ENCODE measurements at regions not wholly inside any gene's neighbourhood (a gene's known extent, or its start where the extent isn't known, plus 50 kb on each side); places are given as distances from the start of the nearest gene placed in this dataset.

DNA sequence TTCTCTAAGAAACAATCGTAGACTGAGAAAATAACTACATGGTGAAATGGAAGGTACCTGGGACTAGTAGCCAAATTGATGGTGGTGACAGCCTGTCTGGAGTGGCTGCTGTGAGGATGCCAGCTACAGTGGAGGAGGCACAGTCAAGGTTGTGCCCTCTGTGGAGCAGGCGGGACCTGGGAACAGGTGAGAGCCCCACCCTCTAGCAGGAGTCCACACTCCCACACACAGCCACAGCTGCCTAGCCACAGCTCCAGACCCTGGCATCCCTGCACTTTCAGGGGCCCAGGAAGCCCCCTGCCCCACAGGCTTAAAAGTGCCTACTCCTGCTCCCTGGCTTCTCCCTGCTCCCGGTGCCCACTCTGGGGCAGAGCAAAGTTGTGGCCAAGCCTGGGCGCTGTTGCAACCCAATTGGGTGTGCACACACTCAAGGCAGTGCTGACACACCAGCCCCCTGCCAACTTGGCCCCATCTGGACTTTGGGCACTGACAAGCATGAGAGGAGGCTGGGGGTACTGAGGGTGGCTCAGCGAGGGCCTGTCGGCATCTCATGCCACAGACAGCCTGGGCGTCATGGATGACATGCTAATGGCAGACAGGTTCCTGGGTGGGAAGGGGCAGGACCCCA lies 548.7 kb downstream of the TBC1D32 start:
- intact Hi-C loops (cut with micrococcal nuclease; ENCODE audit: unreplicated experiment): no loop called here
- CTCF ChIA-PET: no interaction called here
- Mint-ChIP-seq H3K27ac (ENCODE audit: unreplicated experiment) (no peak overlapping the region), H3K27me3 (ENCODE audit: unreplicated experiment) (no peaks in the 10 kb centered on the region), H3K9me3 (ENCODE audit: low read depth, unreplicated experiment) (peaks cover 2% of the 10 kb centered on the region), H3K4me3 (ENCODE audit: low read depth, unreplicated experiment) (no peak overlapping the region), H3K4me1 (ENCODE audit: low read depth, unreplicated experiment) (no peaks in the 10 kb centered on the region), H3K36me3 (ENCODE audit: insufficient read depth, unreplicated experiment) (no peaks in the 10 kb centered on the region)
- BruUV-seq (replicated peaks): no TSS peak
- TF ChIP-seq, protein P1, sequence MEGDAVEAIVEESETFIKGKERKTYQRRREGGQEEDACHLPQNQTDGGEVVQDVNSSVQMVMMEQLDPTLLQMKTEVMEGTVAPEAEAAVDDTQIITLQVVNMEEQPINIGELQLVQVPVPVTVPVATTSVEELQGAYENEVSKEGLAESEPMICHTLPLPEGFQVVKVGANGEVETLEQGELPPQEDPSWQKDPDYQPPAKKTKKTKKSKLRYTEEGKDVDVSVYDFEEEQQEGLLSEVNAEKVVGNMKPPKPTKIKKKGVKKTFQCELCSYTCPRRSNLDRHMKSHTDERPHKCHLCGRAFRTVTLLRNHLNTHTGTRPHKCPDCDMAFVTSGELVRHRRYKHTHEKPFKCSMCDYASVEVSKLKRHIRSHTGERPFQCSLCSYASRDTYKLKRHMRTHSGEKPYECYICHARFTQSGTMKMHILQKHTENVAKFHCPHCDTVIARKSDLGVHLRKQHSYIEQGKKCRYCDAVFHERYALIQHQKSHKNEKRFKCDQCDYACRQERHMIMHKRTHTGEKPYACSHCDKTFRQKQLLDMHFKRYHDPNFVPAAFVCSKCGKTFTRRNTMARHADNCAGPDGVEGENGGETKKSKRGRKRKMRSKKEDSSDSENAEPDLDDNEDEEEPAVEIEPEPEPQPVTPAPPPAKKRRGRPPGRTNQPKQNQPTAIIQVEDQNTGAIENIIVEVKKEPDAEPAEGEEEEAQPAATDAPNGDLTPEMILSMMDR (IDR thresholded peaks at IDR 0.05; ENCODE audit: unreplicated experiment): no peak
- no peak for DNase-seq

DNA sequence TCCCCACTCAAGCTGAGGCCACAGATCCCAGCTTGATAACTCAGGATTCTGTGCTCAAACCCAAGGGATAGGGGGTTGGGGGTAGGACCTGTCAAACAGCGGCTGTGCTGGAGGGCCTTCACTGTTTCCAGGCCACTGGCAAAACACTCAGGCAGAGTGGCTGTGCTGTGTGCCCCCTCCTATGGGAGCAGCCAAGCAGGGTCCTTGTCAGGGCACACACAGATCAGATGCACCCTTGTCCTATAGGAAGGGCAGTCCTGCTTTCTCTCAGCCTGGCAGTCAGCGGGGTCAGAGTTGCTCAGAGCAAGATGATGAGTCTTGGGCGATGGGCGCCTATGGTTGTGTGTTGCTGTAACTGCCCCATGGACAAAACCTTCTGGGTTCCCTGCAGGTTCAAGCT lies 554.8 kb downstream of the TBC1D32 start:
- Mint-ChIP-seq H3K4me1 (ENCODE audit: low read depth, unreplicated experiment) (no peaks in the 10 kb centered on the region), H3K27ac (ENCODE audit: unreplicated experiment) (no peak overlapping the region), H3K36me3 (ENCODE audit: insufficient read depth, unreplicated experiment) (no peaks in the 10 kb centered on the region), H3K27me3 (ENCODE audit: unreplicated experiment) (no peaks in the 10 kb centered on the region), H3K4me3 (ENCODE audit: low read depth, unreplicated experiment) (no peak overlapping the region), H3K9me3 (ENCODE audit: low read depth, unreplicated experiment) (peaks cover 2% of the 10 kb centered on the region)
- intact Hi-C loops (cut with micrococcal nuclease; ENCODE audit: unreplicated experiment): no loop called here
- no TSS peak for BruUV-seq (replicated peaks)
- CTCF ChIA-PET: no interaction called here
- no peak for DNase-seq
- TF ChIP-seq, protein P1 (IDR thresholded peaks at IDR 0.05; ENCODE audit: unreplicated experiment): no peak

DNA sequence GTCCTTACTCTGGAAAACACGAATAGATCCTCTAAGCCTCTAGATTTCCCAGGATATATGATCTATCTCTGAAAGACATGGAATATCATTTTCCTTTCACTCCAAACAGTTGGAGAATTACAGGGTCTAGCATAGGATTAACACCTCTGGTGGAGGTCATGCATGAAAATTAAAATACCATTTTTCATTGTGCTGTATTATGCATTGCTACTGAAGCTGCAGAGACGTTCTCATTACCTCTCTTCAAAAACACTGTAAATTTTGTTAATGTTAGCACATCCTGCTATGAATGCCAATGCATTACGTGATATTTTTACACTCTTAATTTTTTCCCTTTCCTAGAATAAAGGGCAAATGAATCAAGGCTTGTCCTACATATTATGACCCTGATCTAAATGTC lies 558.6 kb downstream of the TBC1D32 start:
- TF ChIP-seq, protein P1 (IDR thresholded peaks at IDR 0.05; ENCODE audit: unreplicated experiment): no peak
- H3K4me1 Mint-ChIP-seq (ENCODE audit: low read depth, unreplicated experiment): no peaks in the 10 kb centered on the region
- CTCF ChIA-PET: no interaction called here
- H3K9me3 Mint-ChIP-seq (ENCODE audit: low read depth, unreplicated experiment): peaks cover 2% of the 10 kb centered on the region
- H3K36me3 Mint-ChIP-seq (ENCODE audit: insufficient read depth, unreplicated experiment): no peaks in the 10 kb centered on the region
- BruUV-seq (replicated peaks): no TSS peak
- no peaks in the 10 kb centered on the region for H3K27me3 Mint-ChIP-seq (ENCODE audit: unreplicated experiment)
- no peak overlapping the region for H3K27ac Mint-ChIP-seq (ENCODE audit: unreplicated experiment)
- no peak overlapping the region for H3K4me3 Mint-ChIP-seq (ENCODE audit: low read depth, unreplicated experiment)
- DNase-seq: no peak
- intact Hi-C loops (cut with micrococcal nuclease; ENCODE audit: unreplicated experiment): no loop called here

DNA sequence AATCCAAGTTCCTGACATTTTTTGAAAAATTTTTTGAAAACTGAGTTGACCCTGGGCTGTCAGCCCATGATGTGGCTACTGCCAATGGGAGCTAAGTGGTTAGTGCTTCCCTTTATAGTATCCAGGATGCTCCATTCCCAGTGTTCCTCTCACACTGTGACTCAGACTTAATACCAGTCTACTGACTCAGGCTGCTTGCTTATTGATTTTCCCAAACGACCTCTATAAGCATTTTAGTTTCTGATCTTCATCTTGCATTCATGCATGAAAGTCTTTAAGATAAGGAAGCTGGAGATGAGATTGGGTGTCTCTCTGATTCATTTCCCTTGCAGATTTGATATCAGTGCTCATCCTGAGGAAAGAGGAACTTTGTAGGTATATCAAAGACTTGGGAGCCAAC lies 560.0 kb downstream of the TBC1D32 start:
- Mint-ChIP-seq H3K9me3 (ENCODE audit: low read depth, unreplicated experiment) (peaks cover 2% of the 10 kb centered on the region), H3K36me3 (ENCODE audit: insufficient read depth, unreplicated experiment) (no peaks in the 10 kb centered on the region), H3K27me3 (ENCODE audit: unreplicated experiment) (no peaks in the 10 kb centered on the region), H3K4me3 (ENCODE audit: low read depth, unreplicated experiment) (no peak overlapping the region), H3K27ac (ENCODE audit: unreplicated experiment) (no peak overlapping the region), H3K4me1 (ENCODE audit: low read depth, unreplicated experiment) (no peaks in the 10 kb centered on the region)
- intact Hi-C loops (cut with micrococcal nuclease; ENCODE audit: unreplicated experiment): no loop called here
- DNase-seq: no peak
- BruUV-seq (replicated peaks): no TSS peak
- TF ChIP-seq, protein P1 (IDR thresholded peaks at IDR 0.05; ENCODE audit: unreplicated experiment): no peak
- CTCF ChIA-PET: no interaction called here

All from Calu3 (cell line).